Pancreas (tissue), 10 donors: ENCODE measurements at regions not wholly inside any gene's neighbourhood (a gene's known extent, or its start where the extent isn't known, plus 50 kb on each side); places are given as distances from the start of the nearest gene placed in this dataset.

Experiments used
- ATAC-seq, 4 donors: fragments of 200-7000 bp; cut with Tn5 transposase; one replicate each; pipeline versions ENCODE4 v1.8.0 to v1.9.1; 2020; ENCODE audit warnings: mild to moderate bottlenecking in 4 of 4, moderate library complexity in 4 of 4
- DNase-seq, 6 donors: peaks; one replicate each; pipeline ENCODE4 v3.0.0-alpha.2; 2020
- FAIRE-seq: peaks from 2 replicates; lab custom pipeline; 2012; peaks lifted over from hg19 to GRCh38; lab: Jason Lieb, UNC
- H3K27ac ChIP-seq, 4 donors: fragments of 200-600 bp; sonication (generic); 1 replicate in 3 of 4; 2 replicates in 1 of 4; pipeline versions ENCODE4 v1.5.0 to v1.8.0; 2020
- H3K27me3 ChIP-seq, 4 donors: fragments of 200-600 bp; one replicate each; pipeline ENCODE4 v1.8.0; 2021
- H3K36me3 ChIP-seq, 3 donors: fragments of 200-600 bp; sonication (generic) in 1 of 3; one replicate each; pipeline versions ENCODE4 v1.5.0 to v1.8.0; 2020 to 2021
- H3K4me1 ChIP-seq, 3 donors: fragments of 200-600 bp; one replicate each; pipeline ENCODE4 v1.8.0; 2021
- H3K4me3 ChIP-seq, 4 donors: fragments of 200-600 bp; sonication (generic) in 2 of 4; one replicate each; pipeline versions ENCODE4 v1.5.0 to v1.8.0; 2020 to 2021
- H3K9me3 ChIP-seq, 4 donors: fragments of 200-600 bp; one replicate each; pipeline ENCODE4 v1.8.0; 2021
- WGBS, 2 donors: extraction: QIAGEN DNeasy Blood & Tissue Kit; methylation state at CpG; one replicate each; pipeline ENCODE4 v1.1.7; 2013; 5-methylcytosine and 5-hydroxymethylcytosine counted together
- intact Hi-C, 3 donors: fragments of 100-400 bp; cut with DNase I; formaldehyde crosslinking; loops; one replicate each; pipeline versions ENCODE4 v1.11.1 to v1.14.2; 2022
- TF ChIP-seq, protein P1 (sequence below), 4 donors: fragments of 200-600 bp; sonication (generic) in 3 of 4; IDR thresholded peaks; one replicate each; pipeline versions ENCODE4 v1.5.0 to v1.8.0; 2021; ENCODE audit warnings: antibody characterized with exemption in 4 of 4
- donor health status: healthy with polysubstance abuse.
- donor health status: DM: no; HTN: no; CAD: no; lungs with moderate emphysema.
- donor health status: DM: no; HTN: no; CAD: no.
- donor health status: control.
- donor health status: control.
- donor health status: Bipolar disorder and iron deficiency.
- donor health status: DM: yes; HTN: yes; CAD: no.
- donor health status: DM: no; HTN: no; CAD: no.
- donor health status: DM: no; HTN: no; CAD: no.
- donor health status: DM: yes; HTN: yes; CAD: no.

DNA sequence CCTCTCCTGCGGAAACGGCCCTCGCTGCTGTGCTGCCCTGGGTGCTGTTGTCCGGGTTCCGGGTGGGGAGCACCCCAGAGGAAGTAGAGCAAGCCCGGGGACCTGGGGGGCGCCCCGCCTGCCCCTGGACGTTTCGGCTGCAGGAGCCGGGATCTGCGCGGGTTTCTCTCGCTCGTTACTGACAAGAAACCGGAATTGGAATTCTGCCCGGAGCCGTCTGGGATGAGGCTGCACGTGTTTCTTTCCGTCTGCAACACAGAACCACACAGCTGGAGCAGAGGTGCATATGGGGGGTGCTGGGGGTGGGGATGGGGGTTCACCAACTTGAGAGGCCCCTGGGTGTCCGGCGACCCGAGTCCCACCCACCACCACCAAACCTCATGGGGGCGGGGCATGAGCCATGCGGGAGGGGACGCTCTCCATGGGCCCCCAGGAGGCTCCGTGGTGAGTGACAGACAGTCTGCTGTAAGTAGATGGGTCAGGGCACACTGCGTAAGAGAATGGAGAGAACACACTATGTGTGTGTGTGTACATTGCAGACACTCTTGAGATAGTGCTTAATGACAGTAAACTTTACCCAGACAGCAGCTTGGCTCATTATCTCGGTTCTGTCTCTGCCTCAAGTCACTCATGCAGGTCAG is 261.4 kb upstream of the C1orf174 start:
- Histone ChIP-seq H3K27ac (no peak overlapping the region), H3K4me1 (no peaks in the 10 kb centered on the region), H3K27me3 (no peaks in the 10 kb centered on the region), H3K4me3 (no peak overlapping the region), H3K9me3 (no peaks in the 10 kb centered on the region), H3K36me3 (no peaks in the 10 kb centered on the region)
- WGBS, 2 donors, result 57 to 64% methylated on average over 29 of the region's 29 CpGs
- intact Hi-C loops, result no loop called here
- FAIRE-seq (no peak), ATAC-seq (no peak), DNase-seq (peak in 1 of 6 donors; percentile 43)
- TF ChIP-seq, protein P1, sequence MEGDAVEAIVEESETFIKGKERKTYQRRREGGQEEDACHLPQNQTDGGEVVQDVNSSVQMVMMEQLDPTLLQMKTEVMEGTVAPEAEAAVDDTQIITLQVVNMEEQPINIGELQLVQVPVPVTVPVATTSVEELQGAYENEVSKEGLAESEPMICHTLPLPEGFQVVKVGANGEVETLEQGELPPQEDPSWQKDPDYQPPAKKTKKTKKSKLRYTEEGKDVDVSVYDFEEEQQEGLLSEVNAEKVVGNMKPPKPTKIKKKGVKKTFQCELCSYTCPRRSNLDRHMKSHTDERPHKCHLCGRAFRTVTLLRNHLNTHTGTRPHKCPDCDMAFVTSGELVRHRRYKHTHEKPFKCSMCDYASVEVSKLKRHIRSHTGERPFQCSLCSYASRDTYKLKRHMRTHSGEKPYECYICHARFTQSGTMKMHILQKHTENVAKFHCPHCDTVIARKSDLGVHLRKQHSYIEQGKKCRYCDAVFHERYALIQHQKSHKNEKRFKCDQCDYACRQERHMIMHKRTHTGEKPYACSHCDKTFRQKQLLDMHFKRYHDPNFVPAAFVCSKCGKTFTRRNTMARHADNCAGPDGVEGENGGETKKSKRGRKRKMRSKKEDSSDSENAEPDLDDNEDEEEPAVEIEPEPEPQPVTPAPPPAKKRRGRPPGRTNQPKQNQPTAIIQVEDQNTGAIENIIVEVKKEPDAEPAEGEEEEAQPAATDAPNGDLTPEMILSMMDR (IDR thresholded peaks at IDR 0.05), result no peak

DNA sequence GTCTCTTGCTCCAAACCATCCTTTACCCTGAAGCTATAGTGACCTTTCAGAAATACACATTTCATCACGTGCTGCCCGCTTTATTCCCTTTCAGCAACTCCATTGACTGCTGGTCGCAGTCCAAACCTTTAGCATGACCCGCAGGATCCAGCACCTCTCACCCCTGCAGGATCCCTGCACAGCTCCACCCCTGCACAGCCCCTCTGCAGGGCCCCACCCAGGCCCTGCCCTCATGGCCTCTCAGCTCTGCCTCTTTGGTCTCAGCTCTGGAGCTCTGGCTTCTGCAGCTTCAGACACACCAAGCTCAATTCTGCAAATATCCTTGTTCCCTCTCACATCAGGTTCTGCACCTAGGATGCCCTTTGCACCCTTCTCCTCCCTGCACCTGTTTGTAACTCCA is 264.9 kb upstream of the C1orf174 start:
- no peak for ATAC-seq
- intact Hi-C loops, result no loop called here
- TF ChIP-seq, protein P1 (IDR thresholded peaks at IDR 0.05), result no peak
- WGBS, 2 donors, result 47 to 64% methylated on average over 4 of the region's 4 CpGs
- Histone ChIP-seq H3K4me3 (no peak overlapping the region), H3K27ac (no peak overlapping the region), H3K9me3 (no peaks in the 10 kb centered on the region), H3K36me3 (no peaks in the 10 kb centered on the region), H3K4me1 (no peaks in the 10 kb centered on the region), H3K27me3 (no peaks in the 10 kb centered on the region)
- DNase-seq, result no peak
- FAIRE-seq, result no peak

DNA sequence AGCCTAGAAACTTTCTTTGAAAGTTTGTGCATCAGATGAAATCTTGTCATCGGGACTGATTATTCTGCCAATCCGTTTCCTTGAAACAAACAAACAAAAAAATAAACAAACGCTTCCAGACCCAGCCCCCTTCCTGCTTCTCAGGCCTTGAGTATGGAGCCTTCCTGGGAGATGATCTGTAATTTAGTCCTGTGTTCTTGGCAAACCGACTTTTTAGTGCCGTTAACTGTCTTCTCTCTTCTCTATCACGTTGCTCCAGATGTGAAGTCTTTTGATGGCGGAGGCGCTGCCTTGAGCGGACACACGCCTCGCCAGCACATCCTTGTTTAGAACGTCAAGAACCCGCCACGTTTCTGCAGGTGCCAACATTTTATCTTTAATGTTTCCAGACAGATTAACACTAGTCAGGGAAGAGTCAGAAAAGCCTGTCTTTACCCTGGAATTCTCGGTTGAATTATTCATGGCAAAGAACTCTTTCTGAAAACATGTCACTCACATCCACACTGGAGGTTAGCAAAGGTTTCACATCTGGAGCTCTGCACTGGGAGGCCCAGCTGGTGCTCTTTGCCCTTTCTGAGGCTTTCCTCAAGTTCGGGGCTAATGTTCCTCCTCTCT is 265.7 kb upstream of the C1orf174 start:
- FAIRE-seq (no peak), DNase-seq (no peak), ATAC-seq (no peak)
- no peaks in the 10 kb centered on the region for H3K9me3 ChIP-seq
- TF ChIP-seq, protein P1 (IDR thresholded peaks at IDR 0.05), result no peak
- no peak overlapping the region for H3K27ac ChIP-seq
- intact Hi-C loops, result no loop called here
- H3K4me3 ChIP-seq, result no peak overlapping the region
- no peaks in the 10 kb centered on the region for H3K4me1 ChIP-seq
- no peaks in the 10 kb centered on the region for H3K36me3 ChIP-seq
- 50 to 56% methylated on average over 16 of the region's 16 CpGs for WGBS, 2 donors
- H3K27me3 ChIP-seq, result no peaks in the 10 kb centered on the region

DNA sequence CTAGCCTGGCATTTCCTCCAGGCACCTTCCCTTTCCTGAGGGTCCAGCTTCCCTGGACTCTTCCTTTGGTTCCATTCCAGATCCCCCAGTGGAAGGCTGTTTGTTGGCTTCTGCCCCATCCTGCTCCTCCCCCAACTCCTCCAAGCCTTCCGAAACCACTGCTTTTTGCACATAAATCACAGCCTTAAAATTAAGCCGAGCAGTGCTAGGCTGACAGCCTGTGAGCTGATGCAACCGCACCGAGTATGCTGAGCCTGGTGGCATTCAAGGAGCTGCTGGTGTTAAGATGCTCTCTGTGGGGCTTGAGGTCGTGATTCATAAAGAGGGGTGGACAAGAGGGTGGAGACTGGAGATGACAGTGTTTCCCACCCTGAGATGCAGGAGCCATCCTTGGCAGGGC is 266.6 kb upstream of the C1orf174 start:
- Histone ChIP-seq H3K4me1 (no peaks in the 10 kb centered on the region), H3K27me3 (no peaks in the 10 kb centered on the region), H3K9me3 (no peaks in the 10 kb centered on the region), H3K36me3 (no peaks in the 10 kb centered on the region), H3K4me3 (no peak overlapping the region), H3K27ac (no peak overlapping the region)
- ATAC-seq (no peak), DNase-seq (no peak), FAIRE-seq (no peak)
- intact Hi-C loops, result no loop called here
- 41 to 54% methylated on average over 5 of the region's 5 CpGs for WGBS, 2 donors
- TF ChIP-seq, protein P1 (IDR thresholded peaks at IDR 0.05), result no peak

DNA sequence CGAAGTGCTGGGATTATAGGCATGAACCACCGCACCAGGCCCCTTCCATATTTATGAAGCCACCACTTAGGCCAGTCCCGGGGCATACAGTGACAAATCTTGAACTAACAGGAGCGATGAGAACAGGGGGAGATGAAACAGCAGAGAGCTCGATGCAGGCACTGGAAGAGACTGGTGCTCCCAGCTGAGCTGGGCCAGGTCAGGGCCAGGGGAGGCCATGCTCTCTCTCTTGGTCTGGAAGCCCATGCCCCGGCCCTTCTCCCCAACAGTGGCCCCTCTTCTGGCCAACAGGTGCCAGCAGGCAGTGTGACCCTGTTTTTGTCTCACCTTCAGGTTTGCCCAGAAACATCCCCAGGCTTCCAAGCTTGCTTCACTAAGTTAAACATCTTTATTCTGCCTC is 269.9 kb upstream of the C1orf174 start:
- 67 to 70% methylated on average over 6 of the region's 6 CpGs for WGBS, 2 donors
- Histone ChIP-seq H3K4me1 (no peaks in the 10 kb centered on the region), H3K27ac (no peak overlapping the region), H3K36me3 (no peaks in the 10 kb centered on the region), H3K4me3 (no peak overlapping the region), H3K9me3 (no peaks in the 10 kb centered on the region), H3K27me3 (no peaks in the 10 kb centered on the region)
- FAIRE-seq (no peak), ATAC-seq (no peak), DNase-seq (no peak)
- TF ChIP-seq, protein P1 (IDR thresholded peaks at IDR 0.05), result no peak
- intact Hi-C loops, result no loop called here
